ENCODE measurements at regions not wholly inside any gene's neighbourhood (a gene's known extent, or its start where the extent isn't known, plus 50 kb on each side); places are given as distances from the start of the nearest gene placed in this dataset.

DNA sequence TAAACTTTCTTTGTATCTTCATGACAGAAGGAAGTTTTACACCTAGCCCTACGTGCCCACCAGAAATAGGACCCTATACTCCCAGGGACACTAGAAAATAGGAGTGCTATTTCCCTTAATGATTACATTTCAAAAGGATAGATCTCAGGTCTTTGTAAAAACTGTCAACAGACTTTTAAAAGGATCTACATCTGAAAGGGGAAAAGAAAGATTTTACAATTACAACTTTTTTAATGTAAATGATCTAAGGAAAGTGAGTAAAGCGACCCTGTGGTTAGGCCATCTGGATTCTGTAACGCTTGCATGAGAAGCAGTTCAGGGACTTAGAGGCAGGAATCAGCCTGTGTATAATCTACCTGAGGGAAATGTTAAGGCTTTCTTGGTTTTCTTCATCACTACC lies 431.8 kb upstream of the MC4R start:
- no peak for DNase-seq

GRCh38 chr18:60809937-60810336 lies 437.4 kb upstream of the MC4R start:
- DNase-seq = peak; percentile 11

DNA sequence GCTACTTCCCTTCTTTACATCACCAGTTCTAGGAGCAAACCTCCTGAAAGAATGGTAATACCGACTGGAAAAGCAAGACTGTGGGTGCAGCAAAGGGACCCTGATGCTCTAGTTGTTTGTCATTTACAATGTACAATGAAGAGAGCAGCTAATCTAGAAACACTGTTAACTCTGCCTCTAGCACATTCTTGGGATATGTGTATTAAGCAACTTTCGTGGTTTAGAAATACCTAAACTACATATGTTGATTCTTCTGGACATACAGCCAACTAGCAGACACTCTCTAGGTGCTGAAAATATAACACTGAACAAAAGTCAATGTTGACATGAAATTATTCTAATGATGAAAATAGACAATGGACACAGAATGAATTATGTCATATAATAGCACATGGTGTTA lies 440.3 kb upstream of the MC4R start:
- DNase-seq = no peak

DNA sequence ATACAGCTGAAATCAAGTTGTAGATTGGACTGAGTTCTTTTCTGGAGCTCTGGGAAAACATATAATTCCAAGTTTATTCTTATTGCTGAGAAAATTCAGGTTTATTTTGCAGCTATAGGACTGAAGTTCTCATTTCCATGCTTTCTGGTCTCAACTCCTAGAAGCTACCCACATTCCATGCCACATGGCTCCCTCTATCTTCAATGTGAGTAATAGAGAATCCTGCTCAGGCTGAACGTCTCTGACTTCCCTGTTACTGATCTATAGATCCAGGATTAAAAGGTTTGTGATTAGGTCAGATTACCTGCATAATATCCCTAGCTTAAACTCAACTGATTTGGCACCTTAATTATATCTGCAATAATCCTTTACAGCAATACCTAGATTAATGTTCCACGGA lies 453.8 kb upstream of the MC4R start:
- DNase-seq = no peak

DNA sequence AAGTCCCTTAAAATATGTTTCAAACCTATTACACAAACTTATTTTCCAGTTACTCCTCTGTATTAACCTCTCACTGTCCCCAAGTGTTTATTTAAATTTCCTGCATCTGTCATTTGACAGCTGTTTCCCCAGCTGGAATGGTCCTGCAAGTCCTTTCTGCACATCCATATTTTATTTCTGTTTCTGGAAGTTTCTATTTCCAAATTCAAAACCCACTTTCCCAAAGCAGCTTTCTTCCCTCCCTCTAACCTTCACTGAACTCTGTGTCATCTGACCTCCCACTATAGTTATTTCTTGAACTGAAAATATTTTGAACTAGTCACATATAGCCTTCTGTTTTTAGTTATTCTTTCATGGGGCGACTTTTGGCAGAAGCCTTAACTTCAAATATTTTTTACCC lies 459.4 kb upstream of the MC4R start:
- DNase-seq = no peak

DNA sequence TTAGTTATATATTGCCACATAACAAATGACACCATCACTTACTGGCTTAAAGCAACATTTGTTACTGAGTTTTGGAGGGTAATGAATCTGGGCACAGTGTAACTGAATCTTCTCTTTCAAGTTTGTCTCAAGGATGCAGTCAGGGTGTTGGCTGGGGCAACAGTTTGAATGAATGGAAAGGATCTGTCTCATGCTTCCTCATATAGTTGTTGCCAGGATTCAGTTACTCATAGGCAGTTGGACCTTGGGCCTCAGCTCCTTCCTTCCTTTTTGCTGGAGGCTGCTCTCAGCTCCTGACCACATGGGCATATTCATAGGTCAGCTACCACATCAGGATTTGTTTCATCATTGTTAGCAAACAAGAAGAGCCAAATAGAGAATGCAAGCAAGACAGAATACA lies 466.1 kb upstream of the MC4R start:
- DNase-seq = no peak

- DNase-seq = no peak
These were observed 473.8 kb upstream of the MC4R start for GRCh38 chr18:60846396-60846795.

- DNase-seq = no peak
These were observed 474.9 kb upstream of the MC4R start for GRCh38 chr18:60847517-60847916.

DNA sequence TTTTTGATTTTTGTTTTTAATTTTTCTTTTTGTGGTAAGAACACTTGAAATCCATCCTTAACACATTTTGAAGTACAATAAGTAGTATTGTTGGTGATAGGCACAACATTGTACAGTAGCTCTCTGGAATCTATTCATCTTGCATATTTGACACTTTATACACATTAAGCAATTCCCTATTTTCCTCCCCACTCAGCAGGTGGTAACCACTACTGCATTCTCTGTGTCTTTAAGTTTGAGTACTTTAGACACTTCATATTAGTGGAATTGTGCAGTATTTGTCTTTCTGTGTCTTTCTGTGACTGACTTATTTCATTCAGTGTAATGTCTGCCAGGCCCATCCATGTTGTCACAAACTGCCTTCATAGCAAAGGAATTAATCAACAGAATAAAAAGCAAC lies 471.7 kb upstream of the CDH20 start:
- no peak for DNase-seq

- DNase-seq = no peak
These were observed 470.2 kb upstream of the CDH20 start for GRCh38 chr18:60862988-60863387.

DNA sequence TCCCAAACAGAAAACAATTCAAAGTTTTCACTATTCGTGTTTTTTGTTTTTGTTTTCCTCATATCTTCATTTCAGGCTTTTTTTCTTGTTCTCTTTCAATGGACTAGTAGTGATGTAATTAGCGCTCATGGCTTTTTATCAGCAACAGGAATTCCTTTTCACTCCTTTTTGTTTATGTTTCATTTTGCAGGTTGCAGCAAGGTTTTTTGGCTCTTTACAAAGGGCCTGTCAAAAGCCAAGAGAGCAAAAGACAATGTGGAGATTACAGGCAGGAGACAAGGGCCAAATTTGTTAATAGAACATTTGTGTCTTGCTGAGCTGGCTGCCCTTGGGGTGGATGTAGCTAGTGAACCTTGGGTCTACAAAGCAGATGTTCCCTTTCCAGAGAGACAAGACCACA lies 467.4 kb upstream of the CDH20 start:
- DNase-seq = no peak

DNA sequence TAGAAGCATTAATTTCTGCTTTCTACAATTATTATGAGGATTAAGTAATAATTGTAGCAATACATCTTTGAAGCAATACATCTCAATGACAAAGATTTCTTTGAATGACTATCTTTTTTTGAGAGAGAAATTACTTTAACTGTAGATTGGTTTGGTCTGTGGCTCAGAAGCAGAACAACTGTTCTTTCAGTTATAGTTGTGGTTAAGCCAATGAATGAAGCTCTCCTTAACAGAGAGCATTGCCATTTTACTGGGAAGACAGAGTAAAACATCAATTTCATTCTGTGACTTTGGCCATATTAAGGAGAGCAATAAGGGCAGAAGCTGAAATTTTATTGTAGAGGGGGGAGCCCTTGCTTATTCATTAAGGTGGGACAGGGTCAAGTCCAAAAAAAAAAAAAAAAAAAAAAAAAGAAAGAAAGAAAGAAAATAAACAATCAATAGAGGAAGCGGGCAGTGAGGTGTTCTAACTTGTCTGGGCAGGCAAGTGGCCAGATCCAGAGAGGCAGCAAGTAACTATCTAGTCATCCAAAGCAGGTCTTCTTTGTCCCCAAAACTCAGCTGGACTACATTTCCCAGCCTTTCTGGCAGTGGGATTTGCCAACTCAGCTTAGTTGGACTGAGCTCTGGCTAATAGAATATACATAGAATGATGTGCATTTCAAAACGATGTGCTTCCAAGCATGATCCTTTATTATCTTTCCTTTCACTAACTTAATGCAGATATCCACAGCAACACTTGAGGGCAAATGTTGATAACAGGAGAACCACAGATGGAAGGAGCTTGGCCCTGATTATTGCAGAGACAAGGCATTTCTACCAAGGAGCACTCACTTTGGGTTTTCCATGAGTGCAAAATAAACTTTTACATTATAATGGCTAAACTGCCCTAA lies 462.7 kb upstream of the CDH20 start:
- no peak for DNase-seq

DNA sequence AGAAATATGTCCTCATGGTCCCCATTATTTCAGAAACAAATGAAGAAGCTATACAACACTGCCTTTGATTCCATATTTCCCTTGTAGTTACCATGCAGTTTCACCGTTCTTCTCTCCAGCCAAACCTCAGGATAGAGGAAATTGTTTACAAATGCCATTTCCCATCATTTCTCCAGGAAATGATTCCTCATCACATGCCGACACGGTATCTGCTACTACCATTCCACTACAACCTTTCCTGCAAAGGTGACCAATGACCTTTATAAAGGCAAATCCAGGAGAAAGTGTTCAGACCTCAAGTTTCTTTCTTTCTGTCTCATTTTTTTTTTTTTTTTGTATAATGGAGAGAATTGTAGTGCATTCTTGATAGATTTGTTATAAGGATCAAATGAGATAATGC lies 460.8 kb upstream of the CDH20 start:
- no peak for DNase-seq

GRCh38 chr18:60873708-60874107 lies 459.5 kb upstream of the CDH20 start:
- DNase-seq = no peak

GRCh38 chr18:60875957-60876507 lies 457.2 kb upstream of the CDH20 start:
- DNase-seq = no peak

- no peak for DNase-seq
These were observed 453.0 kb upstream of the CDH20 start for GRCh38 chr18:60880184-60880583.

DNA sequence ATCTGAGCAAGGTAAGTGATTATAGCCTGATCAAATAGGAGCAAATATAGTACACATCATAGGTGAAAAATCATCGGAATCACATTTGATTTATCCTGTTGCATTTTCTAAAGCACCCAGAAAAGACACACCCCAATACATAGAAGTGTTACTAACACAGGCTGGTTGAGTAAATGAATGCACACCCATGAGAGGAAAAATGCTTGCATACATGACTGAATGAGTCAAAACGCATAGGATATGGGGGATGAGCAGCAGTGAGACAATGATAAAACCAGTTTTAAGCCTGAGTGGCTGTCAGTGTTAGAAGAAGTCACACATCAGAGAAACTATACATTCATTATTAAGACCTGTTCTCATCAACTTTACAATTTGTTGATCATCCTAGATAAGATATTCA lies 449.6 kb upstream of the CDH20 start:
- DNase-seq = no peak

DNA sequence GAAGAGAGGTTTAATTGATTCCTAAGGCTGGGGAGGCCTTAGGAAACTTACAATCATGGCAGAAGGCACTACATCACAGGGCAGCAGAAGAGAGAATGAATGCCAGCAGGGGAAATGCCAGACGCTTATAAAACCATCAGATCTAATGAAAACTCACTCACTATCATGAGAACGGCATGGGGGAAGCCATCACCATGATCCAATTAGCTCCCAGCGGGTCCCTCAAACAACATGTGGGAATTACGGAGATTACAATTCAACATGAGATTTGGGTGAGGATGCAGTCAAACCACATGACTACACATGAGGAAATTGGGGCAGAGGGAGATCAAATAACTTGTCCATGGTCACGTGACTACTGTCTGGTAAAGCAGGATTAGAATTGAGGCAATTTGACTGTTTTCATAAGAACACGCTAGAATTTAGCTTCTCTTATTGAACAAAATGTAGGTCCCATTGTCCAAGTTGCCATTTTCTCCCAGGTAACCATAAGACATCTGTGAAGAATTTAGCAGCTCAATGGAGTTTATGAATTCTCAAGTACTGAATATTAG lies 445.1 kb upstream of the CDH20 start:
- no peak for DNase-seq

DNA sequence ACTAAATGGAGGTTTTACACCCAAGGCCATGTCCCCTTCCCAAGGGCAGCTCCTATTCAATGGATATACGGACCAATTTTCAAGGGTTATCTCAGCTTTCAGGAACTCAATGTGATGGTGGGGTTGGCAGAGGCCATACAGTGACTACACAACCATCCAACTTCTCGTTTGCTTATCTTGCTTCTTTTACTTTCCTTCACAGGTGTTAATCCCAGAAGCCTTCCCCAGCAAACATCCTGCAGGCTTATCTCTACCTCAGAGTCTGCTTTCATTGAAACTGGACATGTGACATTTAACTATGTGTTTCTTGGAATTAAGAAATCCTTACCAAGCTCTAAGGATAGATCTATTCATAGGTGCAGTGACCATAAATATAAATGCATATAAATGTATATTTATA lies 443.8 kb upstream of the CDH20 start:
- no peak for DNase-seq

GRCh38 chr18:60891936-60892335 lies 441.3 kb upstream of the CDH20 start:
- no peak for DNase-seq

GRCh38 chr18:60892441-60892840 lies 440.8 kb upstream of the CDH20 start:
- DNase-seq = no peak

DNA sequence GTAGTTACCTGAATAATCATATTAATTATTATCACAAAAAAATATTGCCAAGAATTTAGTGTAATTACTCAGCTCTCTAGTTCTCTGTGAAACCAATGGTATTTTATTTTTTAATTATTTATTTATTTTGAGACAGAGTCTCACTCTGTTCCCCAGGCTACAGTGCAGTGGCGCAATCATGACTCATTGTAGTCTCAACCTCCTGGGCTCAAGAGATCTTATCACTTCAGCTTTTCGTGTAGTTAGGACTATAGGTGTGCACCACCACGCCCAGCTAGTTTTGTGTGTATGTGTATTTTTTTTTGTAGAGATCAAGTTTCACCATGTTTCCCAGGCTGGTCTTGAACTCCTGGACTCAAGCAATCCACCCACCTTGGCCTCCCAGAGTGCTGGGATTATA lies 440.4 kb upstream of the CDH20 start:
- no peak for DNase-seq

DNA sequence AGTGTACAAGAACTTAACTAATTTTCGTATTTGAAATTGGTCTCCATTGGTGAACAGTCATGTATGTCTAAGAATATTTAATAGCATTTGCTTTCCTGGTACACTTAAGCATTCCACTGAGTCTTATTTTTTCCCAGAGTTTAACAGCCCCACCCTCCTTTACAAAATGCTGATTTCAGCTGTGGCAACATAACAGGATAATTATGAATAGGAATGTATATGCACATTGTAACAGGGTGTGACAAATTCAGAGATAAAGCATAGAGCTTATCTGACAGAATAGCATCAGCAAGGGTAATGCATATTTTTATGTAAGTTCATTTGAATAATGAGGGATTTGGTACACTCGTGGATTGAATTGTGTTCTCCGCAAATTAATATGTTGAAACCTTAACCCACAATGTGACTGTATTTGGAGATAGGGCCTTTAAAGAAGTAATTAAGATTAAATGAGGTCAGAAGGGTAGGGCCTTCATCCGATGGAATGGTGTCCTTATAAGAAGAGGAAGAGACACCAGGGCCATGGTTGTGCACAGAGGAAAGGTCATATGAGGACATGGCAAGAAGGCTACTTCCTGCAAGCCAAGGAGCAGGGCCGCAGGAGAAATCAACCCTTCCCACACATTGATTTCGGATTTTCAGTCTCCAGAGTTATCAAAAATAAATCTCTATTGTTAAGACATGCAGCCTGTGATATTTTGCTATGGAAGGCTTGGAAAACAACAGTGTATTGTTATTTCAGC lies 439.7 kb upstream of the CDH20 start:
- DNase-seq = no peak
